Astrocyte (in vitro differentiated cells and primary cell): ENCODE measurements at regions not wholly inside any gene's neighbourhood (a gene's known extent, or its start where the extent isn't known, plus 50 kb on each side); places are given as distances from the start of the nearest gene placed in this dataset.
A peak's percentile ranks its signal among the peaks of the same experiment; 100 is the strongest.

Source experiments
- DNase-seq: peaks from one replicate; pipeline ENCODE4 v3.0.0-alpha.2; 2010; ENCODE audit warnings: low read depth
- FAIRE-seq: peaks from 2 replicates; lab custom pipeline; 2011; peaks lifted over from hg19 to GRCh38; lab: Jason Lieb, UNC
- H2AFZ ChIP-seq: 2 replicates; pipeline ENCODE4 v1.6.0; 2012; ENCODE audit warnings: low read depth, low read length, inconsistent platforms
- H3K27ac ChIP-seq: 2 replicates; pipeline ENCODE4 v1.5.1; 2011; ENCODE audit warnings: low read depth, low read length, inconsistent platforms
- H3K27me3 ChIP-seq: 2 replicates; pipeline ENCODE4 v1.6.0; 2011; ENCODE audit warnings: low read length, inconsistent platforms; ENCODE audit not compliant: insufficient read depth
- H3K36me3 ChIP-seq: 2 replicates; pipeline ENCODE4 v1.5.1; 2011; ENCODE audit warnings: low read length, inconsistent platforms; ENCODE audit not compliant: insufficient read depth
- H3K4me1 ChIP-seq: 2 replicates; pipeline ENCODE4 v1.5.1; 2011; ENCODE audit warnings: low read length, inconsistent platforms; ENCODE audit not compliant: insufficient read depth
- H3K4me2 ChIP-seq: 2 replicates; pipeline ENCODE4 v1.6.0; 2012; ENCODE audit warnings: low read length, inconsistent platforms
- H3K4me3 ChIP-seq: 2 replicates; pipeline ENCODE4 v1.5.1; 2011; ENCODE audit warnings: low read depth, mild to moderate bottlenecking, low read length, inconsistent platforms; ENCODE audit not compliant: insufficient read depth
- H3K79me2 ChIP-seq: 2 replicates; pipeline ENCODE4 v1.6.0; 2012; ENCODE audit warnings: mild to moderate bottlenecking, low read length, inconsistent platforms; ENCODE audit not compliant: insufficient read depth
- H3K9ac ChIP-seq: 2 replicates; pipeline ENCODE4 v1.6.0; 2012; ENCODE audit warnings: mild to moderate bottlenecking, low read length, inconsistent platforms
- H3K9me3 ChIP-seq: 2 replicates; pipeline ENCODE4 v1.5.1; 2012; ENCODE audit warnings: low read depth, mild to moderate bottlenecking, low read length, inconsistent platforms; ENCODE audit not compliant: insufficient read depth
- H4K20me1 ChIP-seq: 2 replicates; pipeline ENCODE4 v1.6.0; 2012; ENCODE audit warnings: low read length, inconsistent platforms; ENCODE audit not compliant: insufficient read depth
- H3K27ac Mint-ChIP-seq: one replicate; pipeline ENCODE4 v1.8.0; 2021; ENCODE audit warnings: mild to moderate bottlenecking, mixed read lengths; ENCODE audit not compliant: unreplicated experiment
- H3K27me3 Mint-ChIP-seq: one replicate; pipeline ENCODE4 v1.8.0; 2021; ENCODE audit warnings: low read depth, mixed read lengths; ENCODE audit not compliant: unreplicated experiment
- H3K36me3 Mint-ChIP-seq: one replicate; pipeline ENCODE4 v1.8.0; 2021; ENCODE audit warnings: low read depth, mixed read lengths; ENCODE audit not compliant: unreplicated experiment
- H3K4me1 Mint-ChIP-seq: one replicate; pipeline ENCODE4 v1.8.0; 2021; ENCODE audit warnings: low read depth, mixed read lengths; ENCODE audit not compliant: unreplicated experiment
- H3K4me3 Mint-ChIP-seq: one replicate; pipeline ENCODE4 v1.8.0; 2021; ENCODE audit warnings: mild to moderate bottlenecking, moderate library complexity, mixed read lengths; ENCODE audit not compliant: unreplicated experiment
- H3K9me3 Mint-ChIP-seq: one replicate; pipeline ENCODE4 v1.8.0; 2021; ENCODE audit warnings: mild to moderate bottlenecking, mixed read lengths; ENCODE audit not compliant: unreplicated experiment
- CTCF ChIP-seq: IDR thresholded peaks from 2 replicates; pipeline ENCODE4 v1.5.1; 2011; ENCODE audit warnings: low read depth, mild to moderate bottlenecking, inconsistent platforms, low read length, moderate library complexity; ENCODE audit not compliant: insufficient read depth
- EZH2 ChIP-seq: IDR thresholded peaks from 2 replicates; pipeline ENCODE4 v1.6.1; 2012; ENCODE audit warnings: mild to moderate bottlenecking, low read length, inconsistent platforms; ENCODE audit not compliant: insufficient read depth

DNA sequence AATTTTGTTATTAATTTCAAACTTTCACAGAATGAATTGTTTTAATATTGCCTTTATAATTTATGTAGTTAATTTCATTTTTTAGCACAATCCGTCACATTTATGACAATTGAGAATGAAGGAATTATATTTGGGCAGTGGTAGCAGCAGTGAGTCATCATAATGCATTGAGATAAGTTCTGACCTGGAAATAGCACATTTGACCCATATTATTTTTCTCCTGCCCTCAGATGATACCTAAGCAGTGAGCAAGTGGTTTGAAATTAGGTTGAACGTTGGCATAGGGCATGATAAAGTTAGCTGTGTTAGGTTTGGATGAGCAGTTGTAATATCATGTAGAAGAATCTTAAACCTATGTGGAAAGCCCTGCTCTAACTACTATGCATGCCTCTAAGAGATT is 1431.3 kb upstream of the CDH8 start:
- H3K4me2 ChIP-seq, result no peak overlapping the region
- no peak overlapping the region for H3K9ac ChIP-seq
- H3K27me3 ChIP-seq, result no peaks in the 10 kb centered on the region
- H3K4me1 ChIP-seq, result no peaks in the 10 kb centered on the region
- H2AFZ ChIP-seq, result no peak overlapping the region
- no peak for FAIRE-seq
- H3K79me2 ChIP-seq, result no peaks in the 10 kb centered on the region
- no peaks in the 10 kb centered on the region for H3K36me3 ChIP-seq
- no peak overlapping the region for H3K27ac ChIP-seq
- Mint-ChIP-seq H3K4me3 (no peak overlapping the region), H3K27me3 (no peaks in the 10 kb centered on the region), H3K36me3 (no peaks in the 10 kb centered on the region), H3K9me3 (no peaks in the 10 kb centered on the region), H3K4me1 (no peaks in the 10 kb centered on the region), H3K27ac (no peak overlapping the region)
- DNase-seq, result no peak
- TF ChIP-seq CTCF, result no peak
- no peak for TF ChIP-seq EZH2
- H4K20me1 ChIP-seq, result no peaks in the 10 kb centered on the region
- H3K4me3 ChIP-seq, result no peak overlapping the region
- no peaks in the 10 kb centered on the region for H3K9me3 ChIP-seq

- Histone ChIP-seq H4K20me1 (no peaks in the 10 kb centered on the region), H3K4me1 (no peaks in the 10 kb centered on the region), H3K36me3 (no peaks in the 10 kb centered on the region), H2AFZ (no peak overlapping the region), H3K9me3 (no peaks in the 10 kb centered on the region), H3K4me3 (no peak overlapping the region), H3K4me2 (no peak overlapping the region), H3K27me3 (no peaks in the 10 kb centered on the region), H3K9ac (no peak overlapping the region), H3K27ac (no peak overlapping the region), H3K79me2 (no peaks in the 10 kb centered on the region)
- H3K27me3 Mint-ChIP-seq, result no peaks in the 10 kb centered on the region
- H3K36me3 Mint-ChIP-seq, result no peaks in the 10 kb centered on the region
- H3K9me3 Mint-ChIP-seq, result no peaks in the 10 kb centered on the region
- no peak overlapping the region for H3K27ac Mint-ChIP-seq
- TF ChIP-seq CTCF (no peak), EZH2 (no peak)
- DNase-seq, result no peak
- H3K4me1 Mint-ChIP-seq, result no peaks in the 10 kb centered on the region
- no peak overlapping the region for H3K4me3 Mint-ChIP-seq
- no peak for FAIRE-seq
These were observed 1426.1 kb upstream of the CDH8 start for GRCh38 chr16:63462316-63462715.

DNA sequence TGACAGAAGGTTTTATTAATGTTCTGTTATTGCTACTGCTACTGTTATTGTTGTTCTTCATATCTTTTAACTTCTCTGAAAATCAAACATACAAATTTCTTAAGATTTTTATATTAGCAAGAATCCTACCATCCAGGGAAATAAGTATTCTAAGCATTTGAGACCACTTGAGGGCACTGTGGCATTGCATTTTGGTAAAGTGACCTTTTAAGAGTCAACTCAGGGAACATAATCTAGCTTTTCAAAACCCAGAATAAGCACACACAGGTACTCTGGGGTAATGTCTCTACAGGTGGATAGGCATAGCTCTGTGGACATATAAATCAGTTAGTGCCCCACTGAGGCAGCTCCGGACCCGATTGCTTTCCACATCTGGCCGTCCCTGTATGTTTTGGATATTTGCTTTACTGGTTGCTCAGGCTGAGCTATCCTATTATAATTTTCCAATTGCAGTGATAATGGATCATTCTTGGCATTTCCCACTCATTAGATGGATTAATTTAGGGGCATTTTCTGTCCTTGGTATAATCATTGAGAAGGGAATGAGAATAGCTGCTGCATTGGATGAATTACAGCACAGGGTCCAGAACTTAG is 1425.1 kb upstream of the CDH8 start:
- Mint-ChIP-seq H3K27ac (no peak overlapping the region), H3K4me3 (no peak overlapping the region), H3K9me3 (no peaks in the 10 kb centered on the region), H3K36me3 (no peaks in the 10 kb centered on the region), H3K4me1 (no peaks in the 10 kb centered on the region), H3K27me3 (no peaks in the 10 kb centered on the region)
- no peak overlapping the region for H3K4me3 ChIP-seq
- DNase-seq (peak; percentile 29), FAIRE-seq (no peak)
- TF ChIP-seq CTCF (peak; percentile 67), EZH2 (no peak)
- no peak overlapping the region for H2AFZ ChIP-seq
- H4K20me1 ChIP-seq, result no peaks in the 10 kb centered on the region
- H3K27me3 ChIP-seq, result no peaks in the 10 kb centered on the region
- no peaks in the 10 kb centered on the region for H3K36me3 ChIP-seq
- no peak overlapping the region for H3K9ac ChIP-seq
- no peaks in the 10 kb centered on the region for H3K79me2 ChIP-seq
- no peak overlapping the region for H3K4me2 ChIP-seq
- H3K27ac ChIP-seq, result no peak overlapping the region
- H3K9me3 ChIP-seq, result no peaks in the 10 kb centered on the region
- H3K4me1 ChIP-seq, result no peaks in the 10 kb centered on the region
